Limb (tissue), 2 donors: ENCODE measurements at regions not wholly inside any gene's neighbourhood (a gene's known extent, or its start where the extent isn't known, plus 50 kb on each side); places are given as distances from the start of the nearest gene placed in this dataset.
"Not testable (repeated sequence)": the region's sequence is repeated elsewhere in the genome, so short reads cannot be mapped to it uniquely, and the experiment has no call there.

Experiments
- DNase-seq, 2 donors: peaks; one replicate each; pipeline ENCODE4 v3.0.0-alpha.2; 2016; ENCODE audit errors: extremely low spot score in 2 of 2

DNA sequence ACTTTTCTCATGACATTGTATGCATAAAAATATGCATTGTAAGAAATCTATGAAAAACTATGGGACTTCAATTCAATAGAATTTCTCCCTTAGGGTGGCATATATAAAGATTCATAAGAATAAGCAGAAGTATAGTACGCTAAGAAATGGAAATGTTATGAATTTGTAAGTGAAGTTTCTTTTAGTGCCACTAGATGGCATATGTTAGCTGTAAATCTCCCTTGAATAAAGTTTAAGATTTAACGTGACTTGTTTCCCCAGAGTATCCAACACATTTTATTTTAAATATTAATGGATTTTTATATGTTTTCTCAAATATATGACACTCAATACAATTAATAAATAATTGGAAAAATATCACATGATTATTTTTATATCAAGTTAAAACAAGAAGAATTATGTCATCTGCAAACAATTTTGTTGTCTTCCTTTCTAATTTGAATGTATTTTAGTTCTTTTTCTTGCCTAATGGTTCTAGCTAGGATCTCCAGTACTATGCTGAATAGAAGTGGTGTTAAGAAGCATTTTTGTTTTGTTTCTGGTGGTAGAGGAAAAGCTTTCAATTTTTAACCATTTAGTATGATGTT is 287.2 kb downstream of the HGF start:
- DNase-seq, result peak in 1 of 2 donors; percentile 76

DNA sequence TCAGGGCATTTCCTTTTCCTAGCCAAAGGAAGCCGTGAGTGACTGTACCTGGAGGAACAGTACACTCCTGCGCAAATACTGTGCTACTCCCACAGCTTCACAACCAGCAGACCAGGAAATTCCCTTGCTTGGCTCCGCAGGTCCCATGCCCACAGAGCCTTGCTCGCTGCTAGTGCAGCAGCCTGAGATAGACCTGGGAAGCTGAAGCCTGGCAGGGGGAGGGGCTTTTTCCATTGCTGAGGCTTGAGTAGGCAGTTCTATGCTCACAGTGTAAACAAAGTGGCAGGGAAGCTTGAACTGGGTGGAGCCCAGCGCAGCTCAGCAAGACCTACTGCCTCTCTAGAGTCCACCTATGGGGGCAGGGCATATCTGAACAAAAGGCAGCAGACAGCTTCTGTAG is 291.2 kb downstream of the HGF start:
- DNase-seq, result no peak

DNA sequence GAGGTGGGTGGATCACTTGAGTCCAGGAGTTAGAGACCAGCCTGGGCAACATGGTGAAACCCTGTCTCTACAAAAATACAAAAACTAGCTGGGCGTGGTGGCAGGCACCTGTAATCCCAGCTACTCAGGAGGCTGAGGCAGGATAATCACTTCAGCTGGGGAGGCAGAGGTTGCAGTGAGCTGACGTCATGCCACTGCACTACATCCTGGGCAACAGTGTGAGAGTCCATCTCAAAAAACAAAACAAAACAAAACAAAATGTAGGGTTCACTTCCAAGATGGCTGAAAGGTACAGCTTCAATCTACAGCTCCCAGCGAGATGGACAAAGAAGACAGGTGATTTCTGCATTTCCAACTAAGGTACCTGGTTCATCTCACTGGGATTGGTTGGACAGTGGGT is 291.6 kb downstream of the HGF start:
- DNase-seq, result not testable (repeated sequence)

DNA sequence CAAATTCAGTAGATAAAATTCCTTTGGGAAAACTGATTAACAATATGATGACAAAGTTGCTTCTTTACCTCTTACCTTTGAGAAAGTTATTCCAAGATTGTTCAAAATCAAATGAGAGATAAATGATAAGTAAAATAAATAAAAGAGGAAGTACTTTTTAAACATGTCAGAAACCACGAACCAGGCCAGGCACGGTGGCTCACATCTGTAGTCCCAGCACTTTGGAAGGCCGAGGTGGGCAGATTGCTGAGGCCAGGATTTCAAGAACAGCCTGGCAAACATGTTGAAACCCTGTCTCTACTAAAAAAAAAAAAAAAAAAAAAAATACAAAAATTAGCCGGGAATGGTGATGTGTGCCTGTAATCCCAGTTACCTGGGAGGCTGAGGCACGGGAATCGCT is 296.6 kb downstream of the HGF start:
- no peak for DNase-seq

DNA sequence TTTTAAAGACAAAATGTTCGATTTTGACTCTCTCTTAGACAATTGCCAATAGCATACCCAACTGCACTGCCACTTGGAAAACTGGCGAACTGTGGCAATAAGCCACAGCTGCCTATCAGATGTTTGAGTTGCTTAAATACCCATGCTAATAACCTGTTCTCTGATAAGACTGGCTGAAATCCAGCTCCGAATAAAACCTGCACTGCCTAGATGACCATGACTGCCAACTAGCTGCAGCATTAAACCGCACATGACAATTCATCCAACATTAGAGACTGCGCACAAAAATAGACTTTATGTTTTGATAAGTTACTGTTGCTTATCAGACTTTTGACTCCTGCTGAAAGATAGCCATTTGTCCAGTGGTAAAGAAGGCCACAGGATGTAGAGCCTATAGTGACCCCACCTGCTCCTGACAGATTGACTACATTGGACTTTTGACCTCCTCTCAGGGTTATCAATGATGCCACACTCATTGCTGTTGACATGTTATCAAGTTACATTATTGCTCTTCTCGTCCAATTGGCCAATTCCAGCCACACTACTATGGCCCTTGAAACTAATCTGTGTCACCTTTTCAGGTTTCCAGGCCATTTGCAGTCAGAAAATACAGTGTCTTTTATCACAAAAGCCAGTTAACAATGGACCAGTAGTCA is 299.0 kb downstream of the HGF start:
- no peak for DNase-seq

DNA sequence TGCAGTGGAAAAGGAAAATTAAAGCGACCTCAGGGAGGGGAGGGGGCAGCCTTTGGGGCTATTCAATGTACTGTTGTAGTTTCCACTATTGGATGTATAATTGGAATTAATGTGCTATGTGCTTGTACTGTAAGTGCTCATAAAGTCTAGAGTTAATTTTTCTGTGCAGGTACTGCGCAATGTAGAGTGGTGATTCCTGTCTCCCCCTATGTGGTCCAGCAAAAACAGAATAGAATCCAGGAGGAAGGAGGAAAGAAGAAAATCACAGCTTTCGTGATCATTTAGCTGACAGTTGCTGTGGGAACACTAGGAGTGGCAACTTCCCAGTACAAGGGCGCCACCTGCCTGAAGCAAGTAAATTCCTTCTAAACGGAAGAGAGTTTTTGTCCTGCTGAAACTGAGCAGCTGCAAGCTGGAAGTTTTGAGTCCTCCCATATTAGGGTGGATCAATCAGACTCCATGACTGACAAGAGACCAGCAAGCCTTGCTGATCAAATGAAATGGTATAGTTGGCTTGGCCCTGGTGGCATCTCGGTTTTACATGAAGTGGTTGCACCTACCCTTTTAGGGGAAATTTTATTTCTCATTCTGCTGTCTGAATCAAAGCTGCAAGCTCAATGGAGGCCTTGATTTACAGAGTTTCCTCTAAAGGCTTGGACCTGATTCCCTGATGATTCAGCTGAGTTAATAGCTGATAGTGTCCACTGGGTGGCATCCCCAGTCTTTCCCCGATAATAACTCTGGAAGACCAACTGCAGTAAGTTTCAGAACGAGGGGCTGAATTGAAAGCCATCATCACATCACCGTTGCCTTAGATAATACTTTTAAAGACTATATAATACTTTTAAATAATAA is 299.8 kb downstream of the HGF start:
- peak; percentile 80 to 91 for DNase-seq

DNA sequence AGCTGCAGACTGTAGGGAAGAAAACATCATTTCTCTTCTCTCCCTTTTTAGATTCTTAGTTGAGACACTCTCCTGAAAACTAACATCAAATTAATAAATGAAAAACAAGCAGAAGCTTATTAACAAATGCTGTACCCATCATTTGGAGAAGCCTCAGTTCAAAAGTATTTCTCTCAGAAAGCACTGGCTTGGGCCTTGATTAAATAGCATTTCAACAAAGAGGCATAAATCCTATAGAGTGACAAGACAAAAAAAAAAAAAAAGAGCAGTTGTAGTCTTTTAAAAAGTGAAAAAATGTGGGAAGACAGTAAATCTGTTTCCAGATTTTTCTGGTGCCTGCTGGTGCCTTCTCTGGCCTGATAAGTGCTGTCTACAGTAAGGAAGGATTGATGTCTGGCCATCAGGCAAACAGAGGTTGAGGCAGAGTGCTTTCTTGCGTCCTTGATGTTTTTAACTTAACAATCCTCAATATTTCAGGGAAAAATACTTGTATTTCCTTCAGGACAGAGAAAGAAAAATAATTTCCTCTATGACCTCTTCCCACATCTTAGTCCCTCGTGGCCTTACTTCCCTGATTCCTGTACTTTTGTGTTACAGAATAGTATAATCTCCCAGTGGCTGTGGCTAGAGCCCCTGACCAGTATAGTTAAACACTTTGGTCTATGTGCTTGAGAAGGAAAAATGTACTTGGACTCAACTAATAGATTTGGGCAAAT is 300.5 kb downstream of the HGF start:
- no peak for DNase-seq

DNA sequence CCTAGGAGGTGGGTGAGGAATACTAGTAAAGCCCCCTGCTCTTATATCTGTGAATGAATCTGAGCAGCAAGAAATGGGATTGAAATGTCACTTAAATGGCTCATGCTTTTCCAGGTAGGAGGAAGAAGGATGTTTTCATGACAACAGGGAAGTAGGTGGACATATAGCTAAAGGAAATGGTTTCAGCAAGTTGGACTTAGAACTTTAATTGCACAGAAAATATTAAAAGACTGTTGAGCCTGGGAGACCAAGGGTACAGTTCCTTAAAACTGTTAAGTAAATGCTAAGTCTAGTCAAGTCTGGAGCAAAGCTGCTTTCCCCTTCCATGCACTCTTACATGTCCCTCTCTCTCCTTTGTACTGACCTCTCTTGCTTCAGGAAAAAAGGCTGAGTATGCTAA is 301.3 kb downstream of the HGF start:
- no peak for DNase-seq

DNA sequence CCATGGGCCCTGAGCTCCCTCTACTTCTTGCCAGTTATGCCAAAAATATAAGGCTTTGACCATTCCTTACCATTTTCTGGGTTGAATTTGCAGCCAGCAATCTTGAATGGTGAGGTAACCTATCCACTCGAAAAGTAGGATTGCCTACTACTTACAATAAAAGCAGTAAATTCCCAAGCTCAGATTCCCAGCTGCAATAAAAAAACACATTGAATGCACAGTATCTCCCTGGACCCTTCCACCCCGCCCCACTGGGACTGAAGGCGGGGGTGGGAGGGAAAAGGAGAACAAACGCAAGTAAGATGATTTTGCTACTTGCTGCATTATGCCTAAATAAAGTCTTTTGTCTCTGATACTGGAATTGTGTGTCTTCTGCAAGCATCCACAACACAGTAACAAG is 301.9 kb downstream of the HGF start:
- DNase-seq, result no peak

DNA sequence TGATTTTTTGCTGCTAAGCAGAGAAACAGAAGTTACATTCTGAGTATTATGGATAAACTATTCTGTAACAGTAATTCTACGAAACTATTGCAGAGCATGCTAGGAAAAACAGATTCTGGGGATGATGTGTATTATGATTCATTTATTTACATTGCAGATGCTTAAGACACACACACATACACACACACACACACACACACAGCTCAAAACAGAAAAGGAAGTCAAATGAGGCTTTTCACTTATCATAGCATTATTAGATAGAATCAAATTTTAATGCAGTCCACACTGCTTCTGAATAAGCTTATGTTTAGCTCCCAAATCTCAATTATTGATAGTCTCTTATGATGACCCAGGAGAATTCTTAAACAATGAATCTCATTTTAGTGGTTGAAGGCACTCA is 307.2 kb downstream of the HGF start:
- no peak for DNase-seq

DNA sequence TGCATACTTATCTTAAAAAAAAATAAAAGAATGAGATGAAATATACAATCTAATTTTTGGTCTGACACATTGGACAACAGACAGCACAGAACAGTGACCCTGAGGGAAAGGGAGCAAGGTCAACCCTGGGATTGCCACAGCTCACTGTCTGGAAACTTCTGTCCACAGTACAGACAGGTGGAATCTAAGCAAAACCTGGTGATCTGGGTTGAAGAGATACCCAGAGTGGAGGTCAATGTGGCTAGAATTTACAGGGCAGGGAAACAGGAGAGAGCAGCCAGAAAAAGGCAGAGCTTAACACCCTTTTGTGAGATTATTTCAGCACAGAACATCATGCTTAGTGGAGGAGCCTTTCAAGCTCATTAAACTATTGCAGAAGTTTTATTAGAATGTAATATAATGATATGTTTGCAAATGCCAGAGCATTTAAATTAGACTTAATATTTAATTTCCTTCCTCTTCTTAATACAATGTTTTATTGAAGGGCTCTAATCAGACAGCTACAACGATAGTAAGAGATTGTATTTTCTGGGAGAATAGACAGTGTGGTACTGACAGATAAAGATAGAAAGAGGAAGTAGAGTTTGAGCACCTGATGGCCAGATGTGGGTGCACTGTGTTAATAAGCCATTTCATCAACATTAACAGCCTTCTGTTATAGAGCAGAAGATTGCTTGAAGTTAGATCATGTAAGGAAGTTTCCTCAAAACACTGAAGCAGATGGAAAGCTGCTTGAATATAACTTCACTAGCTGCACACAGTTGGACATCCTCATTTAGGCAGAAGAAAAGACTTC is 309.4 kb downstream of the HGF start:
- no peak for DNase-seq

DNA sequence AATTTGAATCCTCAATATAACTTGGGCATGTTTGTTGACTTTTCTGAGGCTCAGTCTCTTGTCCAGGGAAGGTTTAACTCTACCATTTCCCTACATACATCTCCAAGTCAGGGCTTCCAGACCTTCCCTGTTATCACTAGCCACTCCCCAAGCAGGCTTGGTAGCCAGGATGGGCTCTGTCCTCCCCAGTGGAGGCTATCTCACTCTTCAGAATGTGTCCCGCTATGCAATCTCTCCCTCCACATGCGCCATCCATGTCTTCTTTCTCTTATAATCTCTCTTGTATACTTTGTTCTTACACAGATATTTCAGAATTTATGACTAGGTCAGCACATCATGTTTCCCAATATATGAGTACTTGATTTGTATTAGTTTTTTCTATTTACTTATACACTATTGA is 310.4 kb downstream of the HGF start:
- DNase-seq, result no peak

DNA sequence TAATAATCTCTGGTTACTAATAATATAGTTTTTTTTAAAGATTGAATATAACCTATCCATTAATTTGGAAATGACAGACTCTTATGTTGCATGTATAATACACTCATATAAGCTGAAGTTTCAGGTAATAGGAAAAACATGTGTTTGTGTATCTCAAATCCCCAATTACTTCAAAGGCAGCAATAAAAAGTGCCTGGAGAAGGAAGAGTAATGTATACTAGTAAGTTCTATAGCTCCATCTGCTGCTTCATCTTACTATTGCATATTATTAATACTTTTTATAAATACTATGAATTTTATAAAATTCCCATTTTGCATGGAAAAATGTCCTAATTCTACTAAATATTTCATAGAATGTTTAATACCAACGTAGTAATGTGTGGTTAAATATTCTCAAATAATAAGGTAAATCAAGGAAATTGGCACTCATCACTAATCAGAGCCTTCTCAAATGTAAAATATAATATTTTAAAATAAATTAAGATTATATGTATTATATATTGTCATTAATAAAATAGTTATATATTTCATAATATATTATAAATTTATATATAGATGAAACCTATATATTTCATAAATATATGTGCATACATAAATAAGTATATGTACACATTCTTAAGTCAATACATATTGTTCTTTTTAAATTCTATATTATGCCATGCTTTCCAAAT is 311.9 kb downstream of the HGF start:
- peak in 1 of 2 donors; percentile 79 for DNase-seq

DNA sequence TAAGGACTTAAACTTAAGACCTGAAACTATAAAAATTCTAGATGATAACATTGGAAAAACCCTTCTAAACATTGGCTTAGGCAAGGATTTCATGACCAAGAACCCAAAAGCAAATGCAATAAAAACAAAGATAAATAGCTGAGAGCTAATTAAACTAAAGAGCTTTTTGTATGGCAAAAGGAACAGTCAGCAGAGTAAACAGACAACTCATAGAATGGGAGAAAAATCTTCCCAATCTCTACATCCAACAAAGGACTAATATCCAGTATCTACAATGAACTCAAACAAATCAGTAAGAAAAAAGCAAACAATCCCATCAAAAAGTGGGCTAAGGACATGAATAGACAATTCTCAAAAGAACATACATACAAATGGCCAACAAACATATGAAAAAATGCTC is 316.1 kb downstream of the HGF start:
- DNase-seq, result not testable (repeated sequence)

DNA sequence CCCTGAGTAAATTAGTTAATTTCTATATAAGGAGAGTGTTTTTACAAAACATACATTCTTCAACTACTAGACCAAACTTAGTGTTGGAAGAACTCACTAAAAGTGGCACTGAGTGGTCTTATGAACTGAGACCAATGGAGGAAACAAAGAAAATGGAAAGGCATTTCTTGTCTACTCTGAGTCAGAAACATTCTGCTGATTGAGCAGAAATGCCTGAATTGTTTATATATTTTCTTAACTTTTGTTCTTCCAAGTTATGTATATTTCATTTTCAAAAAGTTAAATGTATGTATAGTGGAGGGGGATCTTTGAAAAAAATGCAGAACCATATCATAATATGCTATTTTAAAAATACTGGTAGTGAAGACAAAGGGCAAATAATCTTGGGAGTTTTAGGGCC is 320.7 kb downstream of the HGF start:
- no peak for DNase-seq

DNA sequence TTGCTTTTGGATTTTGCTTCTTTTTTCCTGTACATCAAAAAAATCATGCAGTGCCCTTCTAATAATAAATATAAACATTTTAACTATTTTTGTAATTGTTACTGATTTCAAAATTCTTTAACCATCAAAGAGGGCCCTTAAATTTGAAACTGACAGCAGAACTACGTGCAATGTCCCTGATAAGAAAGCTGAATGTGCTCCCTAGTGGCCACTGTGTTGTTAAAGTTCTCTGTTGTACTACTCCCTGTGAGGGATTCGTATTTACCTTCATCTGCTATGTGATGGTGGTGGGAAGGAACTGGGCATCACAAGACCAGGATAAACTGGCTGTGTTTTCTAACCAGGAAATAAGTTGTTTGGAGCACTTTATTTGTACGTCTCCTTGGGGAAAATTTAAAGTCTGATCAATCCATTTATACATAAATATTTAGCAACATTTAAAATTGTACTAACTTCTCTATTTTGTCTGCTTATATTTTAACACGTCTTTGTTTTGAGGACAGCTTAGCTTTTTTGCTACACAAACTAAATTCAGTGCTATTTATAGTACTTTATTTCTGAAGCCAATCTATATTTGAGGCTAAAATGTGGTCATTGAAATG is 322.4 kb downstream of the HGF start:
- peak in 1 of 2 donors; percentile 36 for DNase-seq

DNA sequence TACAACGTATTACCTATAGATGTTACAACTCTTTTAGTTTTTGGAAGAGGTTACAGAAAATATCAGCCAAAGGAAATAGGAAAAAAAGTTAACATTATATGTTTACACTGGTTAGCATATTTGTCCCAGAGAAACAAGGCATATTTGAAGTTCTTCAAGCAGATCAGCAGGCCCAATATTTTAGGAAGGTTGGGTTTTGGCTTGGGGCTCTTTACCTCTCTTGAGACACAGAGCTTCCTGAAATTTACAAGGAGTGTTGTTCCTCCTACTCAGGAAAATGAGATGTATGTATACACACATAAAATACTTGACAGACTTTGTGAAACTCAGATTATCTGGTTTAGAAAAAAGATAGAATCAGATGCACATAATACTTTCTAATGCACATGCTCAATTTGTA is 323.6 kb downstream of the HGF start:
- no peak for DNase-seq

DNA sequence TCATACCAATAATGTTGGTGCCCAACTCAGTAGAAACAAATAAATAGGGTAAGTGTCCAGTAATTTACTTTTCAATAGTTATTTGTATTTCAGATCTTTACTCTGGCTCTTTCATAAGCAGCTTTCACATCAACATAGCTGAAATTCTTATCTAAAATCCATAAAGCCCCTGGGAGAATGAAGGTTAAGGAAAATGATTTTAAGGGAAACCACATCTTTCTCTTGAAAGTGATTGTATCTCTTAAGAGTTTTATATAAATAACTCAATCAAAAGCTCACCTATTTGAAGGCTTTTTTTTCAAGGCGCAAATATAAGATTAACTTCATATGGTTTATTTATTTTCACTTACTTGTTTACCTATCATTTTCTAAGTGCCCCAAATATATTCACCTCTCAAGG is 324.4 kb downstream of the HGF start:
- no peak for DNase-seq

DNA sequence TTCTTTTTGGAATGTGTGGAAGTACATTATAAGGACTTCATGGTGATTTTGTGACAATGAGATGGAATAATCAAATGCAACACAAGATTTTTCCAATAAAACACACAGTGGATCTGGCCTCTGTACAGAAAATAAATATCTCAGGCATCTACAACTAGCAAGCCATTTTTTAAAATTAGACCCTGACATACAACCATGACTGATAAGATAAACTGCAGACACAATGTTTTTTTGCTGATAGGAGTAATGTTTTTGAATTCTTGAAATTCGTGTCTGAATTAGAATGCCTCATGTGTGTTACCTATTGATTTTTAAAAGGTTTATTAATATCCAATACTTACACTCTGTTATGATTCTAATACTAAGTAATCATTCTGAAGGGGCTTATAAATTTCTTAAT is 328.1 kb downstream of the HGF start:
- no peak for DNase-seq

DNA sequence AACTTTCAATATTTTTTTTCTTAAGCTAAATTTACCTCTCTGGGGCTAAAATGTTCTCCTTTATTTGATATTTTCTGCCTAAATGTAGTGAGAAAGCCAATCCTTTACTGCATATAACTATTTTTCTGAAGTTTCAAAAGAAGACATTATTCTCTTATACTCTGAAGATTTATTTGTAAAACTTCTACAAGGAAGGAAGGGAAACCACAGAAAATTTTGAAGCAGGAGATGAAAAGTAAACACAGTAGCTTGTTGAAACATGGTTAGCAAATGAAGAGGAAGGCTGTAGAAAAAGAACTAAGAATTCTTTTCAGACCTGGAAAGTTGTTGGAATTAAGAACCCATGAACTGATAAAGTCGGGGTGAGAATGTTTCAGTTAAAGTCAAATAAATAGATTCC is 330.3 kb downstream of the HGF start:
- no peak for DNase-seq
